HepG2 (cell line): ENCODE measurements at regions not wholly inside any gene's neighbourhood (a gene's known extent, or its start where the extent isn't known, plus 50 kb on each side); places are given as distances from the start of the nearest gene placed in this dataset.

Experiments
- CCAR2 ChIP-seq: fragments of 200-400 bp; formaldehyde crosslinking; optimal IDR thresholded peaks from 2 replicates; pipeline ENCODE3; 2018; ENCODE audit warnings: low read depth, mild to moderate bottlenecking, low read length, moderate library complexity
- FOXM1 ChIP-seq: sonication (generic); formaldehyde crosslinking; IDR thresholded peaks from 2 replicates; pipeline ENCODE4 v1.5.0; 2020; ENCODE audit warnings: missing genetic modification reagents
- POLR2AphosphoS5 ChIP-seq: IDR thresholded peaks from 2 replicates; pipeline ENCODE4 v1.6.1; 2012; ENCODE audit warnings: low read depth, low read length
- PRPF4 ChIP-seq: fragments of 200-400 bp; formaldehyde crosslinking; IDR thresholded peaks from 2 replicates; pipeline ENCODE4 v1.6.1; 2016; ENCODE audit warnings: low read length, low read depth; ENCODE audit not compliant: poor library complexity, severe bottlenecking
- RAD21 ChIP-seq: fragments of 450-650 bp; formaldehyde crosslinking; IDR thresholded peaks from 2 replicates; pipeline ENCODE4 v1.5.0; 2020; ENCODE audit warnings: mild to moderate bottlenecking
- SALL2 ChIP-seq: sonication (generic); formaldehyde crosslinking; IDR thresholded peaks from 2 replicates; pipeline ENCODE4 v1.8.1; 2023; ENCODE audit warnings: mild to moderate bottlenecking, missing genetic modification reagents, inconsistent platforms
- SUZ12 ChIP-seq: fragments of 150-350 bp; IDR thresholded peaks from 2 replicates; pipeline ENCODE4 v1.6.1; 2014; ENCODE audit warnings: low read depth, low read length
- ZFP36 ChIP-seq: fragments of 150-350 bp; IDR thresholded peaks from 2 replicates; pipeline ENCODE4 v1.6.1; 2018; ENCODE audit warnings: borderline replicate concordance, low read length, low read depth; ENCODE audit not compliant: partially characterized antibody
- ZMYM4 ChIP-seq: sonication (generic); formaldehyde crosslinking; IDR thresholded peaks from 2 replicates; pipeline ENCODE4 v1.8.1; 2023; ENCODE audit warnings: mild to moderate bottlenecking, missing genetic modification reagents
- TF ChIP-seq, protein P1 (sequence below): sonication (generic); formaldehyde crosslinking; IDR thresholded peaks from 2 replicates; pipeline ENCODE4 v1.5.0; 2020; ENCODE audit warnings: mild to moderate bottlenecking, missing genetic modification reagents, moderate library complexity
- TF ChIP-seq, protein P2 (sequence below): sonication (generic); formaldehyde crosslinking; IDR thresholded peaks from 2 replicates; pipeline ENCODE4 v1.8.0; 2022; ENCODE audit warnings: low read depth, missing genetic modification reagents
- TF ChIP-seq, protein P3 (sequence below): sonication (generic); formaldehyde crosslinking; IDR thresholded peaks from 2 replicates; pipeline ENCODE4 v1.4.0; 2020; ENCODE audit warnings: low read depth, mild to moderate bottlenecking, missing genetic modification reagents
- TF ChIP-seq, protein P4 (sequence below): sonication (generic); formaldehyde crosslinking; IDR thresholded peaks from 2 replicates; pipeline ENCODE4 v1.4.0; 2020; ENCODE audit warnings: missing genetic modification reagents

DNA sequence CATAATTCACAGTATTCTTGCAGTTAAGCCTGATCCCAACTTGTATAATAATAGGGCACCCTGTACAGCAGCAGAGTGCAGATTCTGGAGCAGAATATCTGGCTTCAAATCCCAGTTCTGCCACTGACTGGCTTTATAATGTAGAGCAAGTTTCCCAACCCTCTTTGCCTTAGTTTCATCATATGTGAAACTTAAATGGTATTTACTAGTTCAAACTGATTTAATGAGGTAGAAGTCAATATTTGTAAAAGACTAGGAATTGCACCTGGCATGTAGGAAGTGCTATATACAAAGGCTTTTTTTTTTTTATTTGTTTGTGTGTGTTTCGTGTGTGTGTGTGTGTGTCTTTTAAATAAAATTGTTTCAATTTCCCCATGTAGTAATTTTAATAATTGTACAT lies 125.9 kb downstream of the CCER1 start:
- TF ChIP-seq, protein P1, sequence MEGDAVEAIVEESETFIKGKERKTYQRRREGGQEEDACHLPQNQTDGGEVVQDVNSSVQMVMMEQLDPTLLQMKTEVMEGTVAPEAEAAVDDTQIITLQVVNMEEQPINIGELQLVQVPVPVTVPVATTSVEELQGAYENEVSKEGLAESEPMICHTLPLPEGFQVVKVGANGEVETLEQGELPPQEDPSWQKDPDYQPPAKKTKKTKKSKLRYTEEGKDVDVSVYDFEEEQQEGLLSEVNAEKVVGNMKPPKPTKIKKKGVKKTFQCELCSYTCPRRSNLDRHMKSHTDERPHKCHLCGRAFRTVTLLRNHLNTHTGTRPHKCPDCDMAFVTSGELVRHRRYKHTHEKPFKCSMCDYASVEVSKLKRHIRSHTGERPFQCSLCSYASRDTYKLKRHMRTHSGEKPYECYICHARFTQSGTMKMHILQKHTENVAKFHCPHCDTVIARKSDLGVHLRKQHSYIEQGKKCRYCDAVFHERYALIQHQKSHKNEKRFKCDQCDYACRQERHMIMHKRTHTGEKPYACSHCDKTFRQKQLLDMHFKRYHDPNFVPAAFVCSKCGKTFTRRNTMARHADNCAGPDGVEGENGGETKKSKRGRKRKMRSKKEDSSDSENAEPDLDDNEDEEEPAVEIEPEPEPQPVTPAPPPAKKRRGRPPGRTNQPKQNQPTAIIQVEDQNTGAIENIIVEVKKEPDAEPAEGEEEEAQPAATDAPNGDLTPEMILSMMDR (CRISPR knock-in tag) = no peak
- TF ChIP-seq, protein P2, sequence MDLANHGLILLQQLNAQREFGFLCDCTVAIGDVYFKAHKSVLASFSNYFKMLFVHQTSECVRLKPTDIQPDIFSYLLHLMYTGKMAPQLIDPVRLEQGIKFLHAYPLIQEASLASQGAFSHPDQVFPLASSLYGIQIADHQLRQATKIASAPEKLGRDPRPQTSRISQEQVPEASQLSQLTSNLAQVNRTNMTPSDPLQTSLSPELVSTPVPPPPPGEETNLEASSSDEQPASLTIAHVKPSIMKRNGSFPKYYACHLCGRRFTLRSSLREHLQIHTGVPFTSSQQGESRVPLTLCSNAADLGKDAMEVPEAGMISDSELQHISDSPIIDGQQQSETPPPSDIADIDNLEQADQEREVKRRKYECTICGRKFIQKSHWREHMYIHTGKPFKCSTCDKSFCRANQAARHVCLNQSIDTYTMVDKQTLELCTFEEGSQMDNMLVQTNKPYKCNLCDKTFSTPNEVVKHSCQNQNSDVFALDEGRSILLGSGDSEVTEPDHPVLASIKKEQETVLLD (CRISPR knock-in tag) = no peak
- TF ChIP-seq PRPF4 (no peak), SUZ12 (no peak), ZFP36 (no peak), POLR2AphosphoS5 (no peak), CCAR2 (no peak), ZMYM4 (CRISPR knock-in tag) (no peak), SALL2 (no peak), FOXM1 (CRISPR knock-in tag) (no peak), RAD21 (CRISPR knock-in tag) (no peak)
- TF ChIP-seq, protein P3, sequence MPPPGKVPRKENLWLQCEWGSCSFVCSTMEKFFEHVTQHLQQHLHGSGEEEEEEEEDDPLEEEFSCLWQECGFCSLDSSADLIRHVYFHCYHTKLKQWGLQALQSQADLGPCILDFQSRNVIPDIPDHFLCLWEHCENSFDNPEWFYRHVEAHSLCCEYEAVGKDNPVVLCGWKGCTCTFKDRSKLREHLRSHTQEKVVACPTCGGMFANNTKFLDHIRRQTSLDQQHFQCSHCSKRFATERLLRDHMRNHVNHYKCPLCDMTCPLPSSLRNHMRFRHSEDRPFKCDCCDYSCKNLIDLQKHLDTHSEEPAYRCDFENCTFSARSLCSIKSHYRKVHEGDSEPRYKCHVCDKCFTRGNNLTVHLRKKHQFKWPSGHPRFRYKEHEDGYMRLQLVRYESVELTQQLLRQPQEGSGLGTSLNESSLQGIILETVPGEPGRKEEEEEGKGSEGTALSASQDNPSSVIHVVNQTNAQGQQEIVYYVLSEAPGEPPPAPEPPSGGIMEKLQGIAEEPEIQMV (CRISPR knock-in tag) = no peak
- TF ChIP-seq, protein P4, sequence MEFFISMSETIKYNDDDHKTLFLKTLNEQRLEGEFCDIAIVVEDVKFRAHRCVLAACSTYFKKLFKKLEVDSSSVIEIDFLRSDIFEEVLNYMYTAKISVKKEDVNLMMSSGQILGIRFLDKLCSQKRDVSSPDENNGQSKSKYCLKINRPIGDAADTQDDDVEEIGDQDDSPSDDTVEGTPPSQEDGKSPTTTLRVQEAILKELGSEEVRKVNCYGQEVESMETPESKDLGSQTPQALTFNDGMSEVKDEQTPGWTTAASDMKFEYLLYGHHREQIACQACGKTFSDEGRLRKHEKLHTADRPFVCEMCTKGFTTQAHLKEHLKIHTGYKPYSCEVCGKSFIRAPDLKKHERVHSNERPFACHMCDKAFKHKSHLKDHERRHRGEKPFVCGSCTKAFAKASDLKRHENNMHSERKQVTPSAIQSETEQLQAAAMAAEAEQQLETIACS (CRISPR knock-in tag) = no peak
